Epithelial cell of esophagus (primary cell): ENCODE measurements at regions not wholly inside any gene's neighbourhood (a gene's known extent, or its start where the extent isn't known, plus 50 kb on each side); places are given as distances from the start of the nearest gene placed in this dataset.

Source experiments
- DNase-seq: peaks from one replicate; pipeline ENCODE4 v3.0.0; 2010; ENCODE audit warnings: low read depth
- H3K4me3 ChIP-seq: 2 replicates; pipeline ENCODE4 v1.5.1; 2011; ENCODE audit warnings: mild to moderate bottlenecking, low read length, control low read depth
- CTCF ChIP-seq: IDR thresholded peaks from 2 replicates; pipeline ENCODE4 v1.5.1; 2011; ENCODE audit warnings: low read depth, mild to moderate bottlenecking, low read length, control low read depth, inconsistent platforms; ENCODE audit not compliant: insufficient read depth; ENCODE audit errors: missing control alignments

DNA sequence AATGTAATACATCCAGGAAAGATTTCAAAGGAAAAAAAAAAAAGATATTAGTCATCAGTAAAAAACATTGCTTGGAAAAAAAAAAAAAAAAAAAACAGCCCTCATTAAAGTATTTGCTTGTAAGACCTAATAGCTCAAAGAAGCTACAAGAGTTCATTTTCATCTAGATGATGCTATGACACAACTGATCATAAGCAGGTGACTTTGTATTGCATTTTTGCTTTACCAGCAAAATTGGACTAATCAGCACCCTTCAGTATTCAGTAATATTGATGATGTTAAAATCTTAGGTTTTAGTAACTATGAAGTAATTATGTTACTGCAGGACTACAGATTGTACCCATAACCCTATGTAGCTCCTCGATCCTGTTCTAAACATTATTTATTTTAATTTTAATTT, 214.7 kb upstream of the CADM2 start:
- no peak for DNase-seq
- H3K4me3 ChIP-seq: no peak overlapping the region
- TF ChIP-seq CTCF: no peak

GRCh38 chr3:84755860-84756259, 202.9 kb upstream of the CADM2 start:
- TF ChIP-seq CTCF: no peak
- no peak overlapping the region for H3K4me3 ChIP-seq
- DNase-seq: no peak

DNA sequence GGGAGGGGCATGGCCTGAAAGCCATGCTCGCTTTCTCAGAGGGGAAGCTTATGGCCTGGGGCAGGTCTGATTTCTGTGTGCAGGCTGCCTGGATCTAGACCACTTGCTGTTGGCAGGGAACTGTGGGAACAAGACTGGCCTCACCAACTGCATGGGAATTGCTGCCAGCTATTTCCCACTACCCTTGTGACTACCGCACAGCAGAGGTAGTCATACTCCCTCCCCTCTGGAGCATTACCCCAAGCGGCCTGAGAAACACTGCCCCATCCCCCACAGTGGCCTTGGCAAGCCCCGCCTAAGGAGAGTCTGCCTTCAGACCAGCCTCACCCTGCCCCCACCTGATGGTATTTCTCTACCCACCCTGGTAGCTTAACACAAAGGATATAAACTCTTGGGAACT, 199.4 kb upstream of the CADM2 start:
- TF ChIP-seq CTCF: no peak
- DNase-seq: no peak
- H3K4me3 ChIP-seq: no peak overlapping the region

DNA sequence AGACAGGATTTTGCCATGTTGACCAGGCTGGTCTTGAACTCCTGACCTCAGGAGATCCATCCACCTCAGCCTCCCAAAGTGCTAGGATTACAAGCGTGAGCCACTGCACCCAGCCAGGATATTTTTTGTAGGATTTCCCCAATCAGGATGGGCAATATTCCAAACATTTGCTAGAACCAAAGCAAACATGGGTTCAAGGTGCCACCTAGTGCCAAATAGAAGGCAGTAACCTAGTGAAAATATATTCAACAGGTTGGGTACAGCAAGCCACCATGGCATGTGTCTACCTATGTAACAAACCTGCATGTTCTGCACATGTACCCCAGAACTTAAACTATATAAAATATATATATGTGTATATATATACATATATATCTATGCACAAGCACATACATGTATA, 185.9 kb upstream of the CADM2 start:
- no peak overlapping the region for H3K4me3 ChIP-seq
- TF ChIP-seq CTCF: no peak
- DNase-seq: no peak

DNA sequence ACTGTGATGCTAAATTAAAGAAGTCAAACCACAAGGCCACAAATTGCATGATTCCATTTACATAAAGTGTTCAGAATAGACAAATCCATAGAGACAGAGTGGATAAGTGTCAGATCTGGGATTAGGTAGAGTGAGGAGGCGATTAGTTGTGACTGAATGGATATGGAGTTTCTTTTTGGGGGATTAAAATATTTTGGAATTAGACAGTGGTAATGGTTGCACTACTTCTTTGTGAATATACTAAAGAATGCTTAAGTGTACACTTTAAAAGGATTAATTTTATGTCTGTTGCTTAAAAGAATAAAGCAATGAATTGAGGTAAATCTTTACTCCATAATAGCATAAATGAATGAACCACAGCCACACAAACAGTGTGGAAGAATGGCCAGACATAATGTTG, 175.5 kb upstream of the CADM2 start:
- H3K4me3 ChIP-seq: no peak overlapping the region
- no peak for TF ChIP-seq CTCF
- DNase-seq: no peak

DNA sequence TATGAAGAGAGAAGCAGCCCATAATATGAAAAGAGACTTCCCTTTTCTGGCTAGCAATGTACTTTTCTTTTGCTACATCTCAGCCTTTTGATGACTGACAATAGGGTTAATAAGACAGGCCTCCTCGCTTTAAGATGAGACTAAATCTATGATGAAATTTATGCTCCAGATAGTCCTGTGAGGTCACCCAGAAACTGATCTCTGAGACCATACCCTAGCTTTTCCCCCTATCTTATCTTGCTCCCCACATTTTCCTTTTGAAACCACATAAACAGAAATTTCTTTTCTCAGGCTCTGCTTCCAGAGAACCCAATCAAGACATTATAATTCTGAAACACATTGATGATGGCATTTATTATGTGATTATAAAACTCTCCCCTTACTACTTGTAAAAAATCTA, 168.8 kb upstream of the CADM2 start:
- no peak overlapping the region for H3K4me3 ChIP-seq
- TF ChIP-seq CTCF: no peak
- no peak for DNase-seq

DNA sequence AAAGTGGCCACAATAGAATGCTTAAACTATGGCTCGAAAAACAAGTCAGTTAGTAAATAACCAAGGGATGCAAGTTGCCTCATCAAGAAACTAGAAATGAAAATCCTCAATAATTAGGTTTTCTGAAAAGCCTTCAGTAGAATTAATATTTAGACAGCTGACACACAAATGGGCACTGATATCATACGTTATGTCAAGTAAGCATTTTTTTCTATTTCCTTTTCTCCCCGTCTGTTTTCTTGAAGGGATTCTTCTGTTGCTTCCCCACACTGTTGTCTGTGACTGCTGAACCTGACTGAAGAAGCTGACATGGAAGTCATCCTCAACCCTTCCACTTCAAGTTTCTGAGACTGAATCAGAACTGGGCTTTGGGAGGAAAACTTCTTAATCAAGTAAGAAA, 151.8 kb upstream of the CADM2 start:
- DNase-seq: no peak
- no peak for TF ChIP-seq CTCF
- H3K4me3 ChIP-seq: no peak overlapping the region
